Fibroblast of villous mesenchyme (primary cell): ENCODE measurements at regions not wholly inside any gene's neighbourhood (a gene's known extent, or its start where the extent isn't known, plus 50 kb on each side); places are given as distances from the start of the nearest gene placed in this dataset.

ENCODE experiments used
- DNase-seq: peaks from one replicate; pipeline ENCODE4 v3.0.0-alpha.2; 2010; ENCODE audit warnings: low read depth
- H3K4me3 ChIP-seq: 2 replicates; pipeline ENCODE4 v1.5.1; 2011; ENCODE audit warnings: low read depth, mild to moderate bottlenecking, low read length
- CTCF ChIP-seq: IDR thresholded peaks from 2 replicates; pipeline ENCODE4 v1.5.1; 2012; ENCODE audit warnings: low read depth, mild to moderate bottlenecking, low read length; ENCODE audit not compliant: insufficient read depth

DNA sequence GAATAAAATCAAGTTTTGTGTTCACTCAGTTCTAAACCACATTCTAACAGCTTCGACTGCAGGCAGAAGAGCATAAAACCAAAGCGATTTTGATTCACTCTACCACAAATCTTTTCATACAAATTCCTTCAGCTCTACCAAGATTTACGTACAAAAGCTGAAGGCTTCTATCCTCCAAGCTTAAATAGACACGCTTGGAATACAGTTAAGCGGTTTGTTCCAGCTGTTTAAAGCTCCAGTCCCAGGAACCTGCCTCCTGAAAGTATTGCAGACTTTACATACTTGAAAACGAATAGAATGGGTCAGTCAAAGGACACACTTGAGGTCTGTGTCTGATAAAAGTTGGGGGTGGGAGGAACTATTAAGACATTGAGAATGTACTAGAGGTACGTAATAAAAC is 102.9 kb downstream of the MPP7 start:
- no peak overlapping the region for H3K4me3 ChIP-seq
- DNase-seq: no peak
- no peak for TF ChIP-seq CTCF

DNA sequence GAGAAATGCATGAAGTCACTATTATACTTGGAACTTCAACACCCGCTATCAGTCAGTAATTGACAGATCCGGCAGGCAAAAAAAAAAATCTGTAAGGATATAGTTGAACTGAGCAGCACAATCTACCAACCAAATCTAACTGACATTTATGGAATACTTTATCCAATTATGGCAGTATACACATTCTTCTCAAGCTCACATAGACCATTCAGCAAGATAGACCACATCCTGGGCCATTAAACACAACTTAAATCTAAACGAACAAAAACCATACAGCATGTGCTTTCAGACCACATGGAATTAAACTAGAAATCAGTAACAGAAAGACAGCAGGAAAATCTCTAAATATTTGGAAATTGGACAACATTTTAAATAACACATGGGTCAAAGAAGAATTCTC is 112.7 kb downstream of the MPP7 start:
- no peak for TF ChIP-seq CTCF
- no peak overlapping the region for H3K4me3 ChIP-seq
- DNase-seq: no peak

- TF ChIP-seq CTCF: no peak
- H3K4me3 ChIP-seq: no peak overlapping the region
- DNase-seq: no peak
Measured at GRCh38 chr10:28188526-28188925, 114.3 kb downstream of the MPP7 start.

DNA sequence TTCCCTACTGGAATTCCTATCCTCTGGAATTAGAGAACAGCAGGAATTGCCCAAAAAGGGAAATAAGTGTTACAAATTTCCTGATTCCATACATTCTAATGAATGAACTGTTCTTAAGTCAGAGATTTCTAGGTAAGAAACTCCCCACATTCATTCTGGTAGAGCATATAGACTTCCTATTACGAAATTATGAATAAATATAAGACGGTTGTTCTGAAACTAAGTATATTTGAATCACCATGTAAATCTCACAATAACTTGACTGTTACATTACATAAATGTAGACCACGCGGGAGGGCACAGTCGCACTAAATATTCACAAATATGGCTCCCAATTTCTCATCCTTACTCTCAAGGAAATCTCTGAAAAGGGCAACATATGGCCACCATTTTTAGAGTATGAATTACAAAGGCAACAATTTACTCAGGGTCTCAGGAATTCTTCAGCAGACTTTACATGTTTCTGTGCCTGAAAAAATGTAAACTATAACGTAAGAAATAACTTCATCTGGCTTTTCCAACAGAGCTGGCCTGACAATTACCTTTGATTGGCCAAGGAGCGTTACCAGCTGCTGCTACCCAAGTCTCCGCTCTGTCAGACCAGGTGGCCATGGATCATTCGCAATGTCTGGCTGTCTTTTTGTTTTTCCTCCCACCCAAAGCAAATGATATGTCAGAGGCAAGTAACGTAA is 115.8 kb downstream of the MPP7 start:
- no peak for DNase-seq
- TF ChIP-seq CTCF: no peak
- no peak overlapping the region for H3K4me3 ChIP-seq

DNA sequence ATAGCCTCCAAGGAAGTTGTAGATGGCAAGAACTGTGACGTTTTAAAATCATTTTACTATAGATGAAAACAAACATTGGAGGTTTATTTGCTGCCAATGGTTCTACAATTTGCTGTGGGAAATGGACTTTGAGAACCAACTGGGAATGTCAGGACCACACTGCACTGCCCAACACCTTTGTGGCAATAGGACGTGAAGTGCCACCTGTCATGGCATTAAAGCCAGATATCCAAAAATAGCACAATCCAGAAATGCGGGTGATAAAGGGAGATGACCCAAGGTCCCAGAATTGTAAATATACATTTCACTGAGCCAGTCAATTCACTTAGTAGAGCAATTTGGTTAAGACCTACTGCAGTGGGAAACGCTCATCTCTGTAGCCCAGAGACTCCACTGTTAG is 116.4 kb downstream of the MPP7 start:
- no peak for DNase-seq

GRCh38 chr10:28184810-28185209 is 118.1 kb downstream of the MPP7 start:
- H3K4me3 ChIP-seq: no peak overlapping the region
- no peak for TF ChIP-seq CTCF
- no peak for DNase-seq

More for the DNA sequence above, 116.4 kb downstream of the MPP7 start:
- H3K4me3 ChIP-seq: no peak overlapping the region
- no peak for TF ChIP-seq CTCF
